Omental fat pad (tissue), 3 donors: ENCODE measurements at regions not wholly inside any gene's neighbourhood (a gene's known extent, or its start where the extent isn't known, plus 50 kb on each side); places are given as distances from the start of the nearest gene placed in this dataset.

ENCODE experiments used
- ATAC-seq: fragments of 150-250 bp; one replicate; pipeline ENCODE4 v1.9.1; 2016; ENCODE audit warnings: mild to moderate bottlenecking, moderate library complexity; ENCODE audit not compliant: low FRiP score
- DNase-seq: peaks from one replicate; pipeline ENCODE4 v3.0.0-alpha.2; 2019; ENCODE audit warnings: low spot score
- CTCF ChIP-seq, 3 donors: fragments of 450-650 bp; IDR thresholded peaks; one replicate each; pipeline ENCODE4 v1.5.1; 2016 to 2017; ENCODE audit warnings: antibody characterized with exemption in 3 of 3, mild to moderate bottlenecking in 3 of 3, moderate library complexity in 2 of 3

- ATAC-seq, result no peak
- DNase-seq, result no peak
These were observed 71.8 kb downstream of the IER5 start for GRCh38 chr1:181160322-181160721.

GRCh38 chr1:181160998-181161870 lies 72.7 kb downstream of the IER5 start:
- ATAC-seq (no peak), DNase-seq (no peak)
- TF ChIP-seq CTCF (IDR thresholded peaks at IDR 0.05), result no peak

More at GRCh38 chr1:181160322-181160721, 71.8 kb downstream of the IER5 start:
- no peak for TF ChIP-seq CTCF (IDR thresholded peaks at IDR 0.05)

- no peak for DNase-seq
- no peak for ATAC-seq
- no peak for TF ChIP-seq CTCF (IDR thresholded peaks at IDR 0.05)
These were observed 75.2 kb downstream of the IER5 start for GRCh38 chr1:181163662-181164061.

GRCh38 chr1:181166377-181167196 lies 78.1 kb downstream of the IER5 start:
- TF ChIP-seq CTCF (IDR thresholded peaks at IDR 0.05), result peak in 1 of 3 donors; percentile 46
- ATAC-seq (peak; percentile 92), DNase-seq (peak; percentile 51)

GRCh38 chr1:181169281-181169865 lies 80.9 kb downstream of the IER5 start:
- TF ChIP-seq CTCF (IDR thresholded peaks at IDR 0.05), result no peak
- no peak for ATAC-seq

GRCh38 chr1:181170194-181170593 lies 81.7 kb downstream of the IER5 start:
- no peak for TF ChIP-seq CTCF (IDR thresholded peaks at IDR 0.05)
- no peak for DNase-seq
- ATAC-seq, result no peak

More at GRCh38 chr1:181169281-181169865, 80.9 kb downstream of the IER5 start:
- no peak for DNase-seq
